Liver (tissue), 8 donors: ENCODE measurements at regions not wholly inside any gene's neighbourhood (a gene's known extent, or its start where the extent isn't known, plus 50 kb on each side); places are given as distances from the start of the nearest gene placed in this dataset.

Experiments used
- DNase-seq: peaks from one replicate; pipeline ENCODE4 v3.0.0-alpha.2; 2017; ENCODE audit warnings: low spot score
- H3K27ac ChIP-seq, 2 donors: one replicate each; pipeline ENCODE4 v1.7.0; 2013; ENCODE audit warnings: inconsistent platforms in 2 of 2, low read length in 2 of 2, control low read depth in 1 of 2, low read depth in 1 of 2, mild to moderate bottlenecking in 1 of 2
- H3K27me3 ChIP-seq, 4 donors: one replicate each; pipeline versions ENCODE4 v1.6.1 to v1.7.0; 2013; ENCODE audit warnings: low read length in 3 of 4, inconsistent platforms in 1 of 4, mild to moderate bottlenecking in 1 of 4, moderate library complexity in 1 of 4; ENCODE audit not compliant: control insufficient read depth in 4 of 4, insufficient read depth in 4 of 4
- H3K36me3 ChIP-seq, 4 donors: one replicate each; pipeline versions ENCODE4 v1.6.1 to v1.7.0; 2013; ENCODE audit warnings: low read length in 3 of 4, mild to moderate bottlenecking in 3 of 4, low read depth in 1 of 4, moderate library complexity in 1 of 4; ENCODE audit not compliant: control insufficient read depth in 4 of 4, insufficient read depth in 3 of 4
- H3K4me1 ChIP-seq, 4 donors: one replicate each; pipeline versions ENCODE4 v1.6.1 to v1.7.0; 2013; ENCODE audit warnings: low read length in 3 of 4, mild to moderate bottlenecking in 3 of 4, moderate library complexity in 1 of 4; ENCODE audit not compliant: control insufficient read depth in 4 of 4, insufficient read depth in 4 of 4
- H3K4me3 ChIP-seq, 3 donors: one replicate each; pipeline versions ENCODE4 v1.6.1 to v1.7.0; 2013; ENCODE audit warnings: low read length in 3 of 3, control low read depth in 1 of 3, low read depth in 1 of 3, mild to moderate bottlenecking in 1 of 3
- H3K9ac ChIP-seq, 2 donors: one replicate each; pipeline ENCODE4 v1.7.0; 2013; ENCODE audit warnings: low read length in 2 of 2, mild to moderate bottlenecking in 2 of 2, moderate library complexity in 2 of 2, control low read depth in 1 of 2, low read depth in 1 of 2
- H3K9me3 ChIP-seq, 4 donors: one replicate each; pipeline versions ENCODE4 v1.6.1 to v1.7.0; 2013; ENCODE audit warnings: low read length in 3 of 4; ENCODE audit not compliant: control insufficient read depth in 4 of 4
- CTCF ChIP-seq: fragments of 150-350 bp; IDR thresholded peaks from 2 replicates; pipeline ENCODE4 v1.5.1; 2017; ENCODE audit warnings: improper control_type of control experiment, low read depth, low read length; ENCODE audit not compliant: missing input control
- EGR1 ChIP-seq, 2 donors: IDR thresholded peaks; 2 replicates each; pipeline ENCODE4 v1.6.1; 2016 to 2018; ENCODE audit warnings: antibody characterized with exemption in 2 of 2, low read depth in 2 of 2
- FOXA1 ChIP-seq: IDR thresholded peaks from 2 replicates; pipeline ENCODE4 v1.6.1; 2016; ENCODE audit warnings: antibody characterized with exemption
- FOXA2 ChIP-seq: IDR thresholded peaks from 2 replicates; pipeline ENCODE4 v1.6.1; 2016; ENCODE audit warnings: antibody characterized with exemption
- HNF4G ChIP-seq: IDR thresholded peaks from 2 replicates; pipeline ENCODE4 v1.6.1; 2016; ENCODE audit warnings: antibody characterized with exemption
- JUND ChIP-seq, 2 donors: IDR thresholded peaks; 2 replicates each; pipeline ENCODE4 v1.6.1; 2016; ENCODE audit warnings: antibody characterized with exemption in 2 of 2
- MAX ChIP-seq: IDR thresholded peaks from 2 replicates; pipeline ENCODE4 v1.6.1; 2016; ENCODE audit warnings: antibody characterized with exemption
- RAD21 ChIP-seq, 2 donors: IDR thresholded peaks; 2 replicates each; pipeline ENCODE4 v1.6.1; 2016; ENCODE audit warnings: antibody characterized with exemption in 2 of 2, mild to moderate bottlenecking in 2 of 2
- RXRA ChIP-seq, 2 donors: IDR thresholded peaks; 2 replicates each; pipeline ENCODE4 v1.6.1; 2017 to 2018; ENCODE audit warnings: antibody characterized with exemption in 2 of 2, mild to moderate bottlenecking in 1 of 2
- SP1 ChIP-seq: IDR thresholded peaks from 2 replicates; pipeline ENCODE4 v1.6.1; 2018; ENCODE audit warnings: antibody characterized with exemption, mild to moderate bottlenecking
- TAF1 ChIP-seq: conservative IDR thresholded peaks from 2 replicates; pipeline ENCODE4 v1.6.1; 2016; ENCODE audit warnings: antibody characterized with exemption, mild to moderate bottlenecking
- YY1 ChIP-seq: IDR thresholded peaks from 2 replicates; pipeline ENCODE4 v1.6.1; 2016; ENCODE audit warnings: antibody characterized with exemption, mild to moderate bottlenecking
- ZBTB33 ChIP-seq: IDR thresholded peaks from 2 replicates; pipeline ENCODE4 v1.6.1; 2016; ENCODE audit warnings: antibody characterized with exemption
- WGBS: extraction: QIAGEN DNeasy Blood & Tissue Kit; methylation state at CpG from one replicate; pipeline ENCODE4 v1.1.7; 2013; 5-methylcytosine and 5-hydroxymethylcytosine counted together
- TF ChIP-seq, protein P1 (sequence below): IDR thresholded peaks from 2 replicates; pipeline ENCODE4 v1.6.1; 2016; ENCODE audit warnings: antibody characterized with exemption
- TF ChIP-seq, protein P2 (sequence below): IDR thresholded peaks from 2 replicates; pipeline ENCODE4 v1.6.1; 2016; ENCODE audit warnings: antibody characterized with exemption, mild to moderate bottlenecking
- donor health status: healthy.
- donor health status: healthy.
- donor health status: healthy.
- donor health status: healthy.
- donor health status: healthy.

- WGBS = 56% methylated on average over 3 of the region's 3 CpGs
- H3K9ac ChIP-seq = no peak overlapping the region
- H3K4me1 ChIP-seq = peaks cover 0 to 3% (median 2%) of the 10 kb centered on the region in 4 donors
- no peak overlapping the region for H3K27ac ChIP-seq
- H3K36me3 ChIP-seq = no peaks in the 10 kb centered on the region
- no peaks in the 10 kb centered on the region for H3K27me3 ChIP-seq
- H3K9me3 ChIP-seq = no peaks in the 10 kb centered on the region
- TF ChIP-seq ZBTB33 = no peak
- no peak for TF ChIP-seq RAD21 (IDR thresholded peaks at IDR 0.05)
- no peak for TF ChIP-seq HNF4G
- TF ChIP-seq TAF1 = no peak
- TF ChIP-seq FOXA2 = no peak
- no peak for TF ChIP-seq YY1
- TF ChIP-seq, protein P1, sequence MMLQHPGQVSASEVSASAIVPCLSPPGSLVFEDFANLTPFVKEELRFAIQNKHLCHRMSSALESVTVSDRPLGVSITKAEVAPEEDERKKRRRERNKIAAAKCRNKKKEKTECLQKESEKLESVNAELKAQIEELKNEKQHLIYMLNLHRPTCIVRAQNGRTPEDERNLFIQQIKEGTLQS = no peak
- TF ChIP-seq RXRA (IDR thresholded peaks at IDR 0.05) = no peak
- TF ChIP-seq CTCF = no peak
- TF ChIP-seq, protein P2, sequence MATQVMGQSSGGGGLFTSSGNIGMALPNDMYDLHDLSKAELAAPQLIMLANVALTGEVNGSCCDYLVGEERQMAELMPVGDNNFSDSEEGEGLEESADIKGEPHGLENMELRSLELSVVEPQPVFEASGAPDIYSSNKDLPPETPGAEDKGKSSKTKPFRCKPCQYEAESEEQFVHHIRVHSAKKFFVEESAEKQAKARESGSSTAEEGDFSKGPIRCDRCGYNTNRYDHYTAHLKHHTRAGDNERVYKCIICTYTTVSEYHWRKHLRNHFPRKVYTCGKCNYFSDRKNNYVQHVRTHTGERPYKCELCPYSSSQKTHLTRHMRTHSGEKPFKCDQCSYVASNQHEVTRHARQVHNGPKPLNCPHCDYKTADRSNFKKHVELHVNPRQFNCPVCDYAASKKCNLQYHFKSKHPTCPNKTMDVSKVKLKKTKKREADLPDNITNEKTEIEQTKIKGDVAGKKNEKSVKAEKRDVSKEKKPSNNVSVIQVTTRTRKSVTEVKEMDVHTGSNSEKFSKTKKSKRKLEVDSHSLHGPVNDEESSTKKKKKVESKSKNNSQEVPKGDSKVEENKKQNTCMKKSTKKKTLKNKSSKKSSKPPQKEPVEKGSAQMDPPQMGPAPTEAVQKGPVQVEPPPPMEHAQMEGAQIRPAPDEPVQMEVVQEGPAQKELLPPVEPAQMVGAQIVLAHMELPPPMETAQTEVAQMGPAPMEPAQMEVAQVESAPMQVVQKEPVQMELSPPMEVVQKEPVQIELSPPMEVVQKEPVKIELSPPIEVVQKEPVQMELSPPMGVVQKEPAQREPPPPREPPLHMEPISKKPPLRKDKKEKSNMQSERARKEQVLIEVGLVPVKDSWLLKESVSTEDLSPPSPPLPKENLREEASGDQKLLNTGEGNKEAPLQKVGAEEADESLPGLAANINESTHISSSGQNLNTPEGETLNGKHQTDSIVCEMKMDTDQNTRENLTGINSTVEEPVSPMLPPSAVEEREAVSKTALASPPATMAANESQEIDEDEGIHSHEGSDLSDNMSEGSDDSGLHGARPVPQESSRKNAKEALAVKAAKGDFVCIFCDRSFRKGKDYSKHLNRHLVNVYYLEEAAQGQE = no peak
- TF ChIP-seq SP1 = no peak
- DNase-seq = no peak
- no peak overlapping the region for H3K4me3 ChIP-seq
Measured at GRCh38 chr4:81745050-81745449, 273.3 kb upstream of the RASGEF1B start.

GRCh38 chr4:81743731-81744435, 272.2 kb upstream of the RASGEF1B start:
- Histone ChIP-seq H3K9ac (no peak overlapping the region), H3K27ac (no peak overlapping the region), H3K27me3 (no peaks in the 10 kb centered on the region), H3K9me3 (no peaks in the 10 kb centered on the region), H3K36me3 (no peaks in the 10 kb centered on the region), H3K4me3 (no peak overlapping the region), H3K4me1 (peaks cover 0 to 3% (median 2%) of the 10 kb centered on the region in 4 donors)
- DNase-seq = no peak
- TF ChIP-seq TAF1 (no peak), CTCF (no peak), RXRA (IDR thresholded peaks at IDR 0.05) (no peak), MAX (no peak), JUND (IDR thresholded peaks at IDR 0.05) (no peak), HNF4G (no peak), EGR1 (IDR thresholded peaks at IDR 0.05; ENCODE audit: low read depth in 2 of 2) (no peak), SP1 (no peak), FOXA1 (no peak), YY1 (no peak)
- TF ChIP-seq, protein P2 = no peak
- TF ChIP-seq, protein P1 = no peak
- WGBS = 93% methylated on average over 9 of the region's 9 CpGs
